ENCODE measurements at regions not wholly inside any gene's neighbourhood (a gene's known extent, or its start where the extent isn't known, plus 50 kb on each side); places are given as distances from the start of the nearest gene placed in this dataset.

DNA sequence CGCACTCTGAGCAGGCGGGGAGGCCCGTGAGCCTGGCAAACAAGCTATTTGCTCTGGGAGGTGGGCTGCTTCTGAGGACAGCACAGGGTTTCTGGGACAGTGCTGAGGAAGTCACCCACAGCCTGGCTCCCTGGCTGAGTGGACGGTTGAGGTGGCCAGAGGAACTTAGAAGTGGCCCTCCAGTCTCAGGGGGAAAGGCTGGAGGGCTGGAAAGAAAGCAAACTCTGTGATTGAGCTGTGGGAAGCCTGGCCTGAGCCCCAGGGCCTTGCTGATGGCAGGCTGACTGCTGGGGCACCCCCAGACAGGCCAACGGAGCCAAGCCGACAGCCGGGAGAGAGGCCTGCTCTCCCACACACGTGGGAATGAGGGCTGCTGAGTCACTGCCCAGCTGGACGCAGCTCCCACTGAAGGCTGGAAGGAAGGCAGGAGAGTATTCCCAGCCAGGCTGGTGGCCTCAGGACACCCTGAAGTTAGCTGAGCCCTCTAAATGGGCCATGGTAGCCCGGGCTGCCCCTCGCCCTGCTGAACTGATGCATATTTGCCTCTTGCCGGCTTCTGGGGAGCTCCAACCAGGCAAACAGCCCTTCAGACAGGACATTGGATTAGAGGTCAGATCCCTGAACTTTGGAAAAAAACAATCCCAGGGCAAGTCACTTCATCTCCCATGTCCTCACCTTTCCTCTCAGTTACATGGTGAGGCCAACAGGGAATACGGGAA lies 98.0 kb upstream of the TLE3 start:
- no peak for TF ChIP-seq CTCF (IDR thresholded peaks at IDR 0.05)
- TF ChIP-seq EP300 (IDR thresholded peaks at IDR 0.05; ENCODE audit: low read depth): no peak
- peak; percentile 43 to 53 (median 52) for TF ChIP-seq POLR2AphosphoS5 (IDR thresholded peaks at IDR 0.05)
- no peak for TF ChIP-seq POLR2A (IDR thresholded peaks at IDR 0.05)

All from transverse colon (tissue), 4 donors.